SK-N-SH (cell line): ENCODE measurements at regions not wholly inside any gene's neighbourhood (a gene's known extent, or its start where the extent isn't known, plus 50 kb on each side); places are given as distances from the start of the nearest gene placed in this dataset.

Source experiments
- CHD2 ChIP-seq: fragments of 150-350 bp; IDR thresholded peaks from 2 replicates; pipeline ENCODE4 v1.6.1; 2018; ENCODE audit warnings: low read length; ENCODE audit not compliant: partially characterized antibody
- CTCF ChIP-seq: fragments of 200-600 bp; sonication (generic); IDR thresholded peaks from 2 replicates; pipeline ENCODE4 v1.6.1; 2017; ENCODE audit warnings: antibody characterized with exemption, mild to moderate bottlenecking, moderate library complexity
- EZH2phosphoT487 ChIP-seq: fragments of 200-600 bp; sonication (generic); IDR thresholded peaks from 2 replicates; pipeline ENCODE4 v1.6.1; 2017; ENCODE audit warnings: low read depth, mixed run types, mild to moderate bottlenecking, antibody characterized with exemption, moderate library complexity, borderline replicate concordance
- GABPA ChIP-seq: IDR thresholded peaks from 2 replicates; pipeline ENCODE4 v1.4.0; 2012; ENCODE audit warnings: low read depth, mild to moderate bottlenecking
- MAX ChIP-seq: IDR thresholded peaks from 2 replicates; pipeline ENCODE4 v1.4.0; 2012; ENCODE audit warnings: low read depth
- MXI1 ChIP-seq: IDR thresholded peaks from 2 replicates; pipeline ENCODE4 v1.6.1; 2012; ENCODE audit warnings: mild to moderate bottlenecking, low read depth, low read length, improper control_type of control experiment
- NRF1 ChIP-seq: IDR thresholded peaks from 2 replicates; pipeline ENCODE4 v1.6.1; 2012; ENCODE audit warnings: low read depth, mild to moderate bottlenecking, low read length
- POLR2AphosphoS5 ChIP-seq: IDR thresholded peaks from 2 replicates; pipeline ENCODE4 v1.6.1; 2012; ENCODE audit warnings: low read depth, low read length
- SMC3 ChIP-seq: IDR thresholded peaks from 2 replicates; pipeline ENCODE4 v1.6.1; 2012; ENCODE audit warnings: low read depth, low read length, improper control_type of control experiment
- TAF1 ChIP-seq: IDR thresholded peaks from 2 replicates; pipeline ENCODE4 v1.6.1; 2012; ENCODE audit warnings: low read depth, mild to moderate bottlenecking, low read length, moderate library complexity, borderline replicate concordance
- YY1 ChIP-seq: IDR thresholded peaks from 2 replicates; pipeline ENCODE4 v1.4.0; 2012; ENCODE audit warnings: low read depth, mild to moderate bottlenecking

- TF ChIP-seq CTCF = no peak
- TF ChIP-seq YY1 = no peak
- TF ChIP-seq SMC3 = no peak
- no peak for TF ChIP-seq MAX
- TF ChIP-seq EZH2phosphoT487 = no peak
- TF ChIP-seq CHD2 = no peak
- no peak for TF ChIP-seq POLR2AphosphoS5
- no peak for TF ChIP-seq MXI1
- TF ChIP-seq GABPA = no peak
- TF ChIP-seq TAF1 = no peak
- TF ChIP-seq NRF1 = no peak
Observed at GRCh38 chr21:38621132-38621531, 122.9 kb upstream of the ERG start.
